NCI-H82 treated with DMSO at 0.1 percent for 48 hours (cell line): ENCODE measurements at regions not wholly inside any gene's neighbourhood (a gene's known extent, or its start where the extent isn't known, plus 50 kb on each side); places are given as distances from the start of the nearest gene placed in this dataset.
A peak's percentile ranks its signal among the peaks of the same experiment; 100 is the strongest.

Experiments used
- DNase-seq: peaks from one replicate; lab custom pipeline; 2025; ENCODE audit not compliant: unreplicated experiment; lab: John Stamatoyannopoulos, UW

DNA sequence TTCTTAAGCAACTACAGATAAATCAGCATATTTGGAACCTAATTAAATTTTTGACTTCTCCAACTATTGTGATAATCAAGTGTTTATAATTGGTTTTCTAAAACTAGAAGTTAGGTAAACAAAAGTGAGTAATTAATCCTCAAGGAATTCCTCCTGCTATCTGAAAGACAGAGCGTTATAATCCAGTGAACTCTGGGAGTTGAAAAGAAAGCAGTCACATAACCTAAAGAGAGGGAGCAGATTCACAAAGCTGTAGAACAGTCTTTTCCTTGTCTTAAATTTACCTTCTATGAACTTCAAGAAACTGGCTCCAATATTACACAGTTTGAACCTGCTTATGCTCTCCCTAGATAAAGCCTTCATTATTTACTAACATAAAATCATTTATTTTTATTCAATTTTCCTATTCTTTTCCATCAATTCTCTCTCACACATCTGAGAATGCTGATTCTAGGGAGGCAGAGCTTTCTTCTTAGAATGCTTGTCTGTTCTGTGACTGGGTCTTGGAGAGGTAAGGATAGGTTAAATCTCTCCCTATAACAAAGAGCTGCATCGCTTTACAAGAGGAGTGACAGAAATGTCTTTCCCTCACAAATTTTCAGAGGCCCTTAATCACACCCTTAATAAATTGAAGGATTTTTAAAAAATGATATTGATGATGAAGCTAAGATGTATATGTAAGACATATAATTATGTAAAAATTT, 132.8 kb downstream of the TUSC7 start:
- DNase-seq: no peak

DNA sequence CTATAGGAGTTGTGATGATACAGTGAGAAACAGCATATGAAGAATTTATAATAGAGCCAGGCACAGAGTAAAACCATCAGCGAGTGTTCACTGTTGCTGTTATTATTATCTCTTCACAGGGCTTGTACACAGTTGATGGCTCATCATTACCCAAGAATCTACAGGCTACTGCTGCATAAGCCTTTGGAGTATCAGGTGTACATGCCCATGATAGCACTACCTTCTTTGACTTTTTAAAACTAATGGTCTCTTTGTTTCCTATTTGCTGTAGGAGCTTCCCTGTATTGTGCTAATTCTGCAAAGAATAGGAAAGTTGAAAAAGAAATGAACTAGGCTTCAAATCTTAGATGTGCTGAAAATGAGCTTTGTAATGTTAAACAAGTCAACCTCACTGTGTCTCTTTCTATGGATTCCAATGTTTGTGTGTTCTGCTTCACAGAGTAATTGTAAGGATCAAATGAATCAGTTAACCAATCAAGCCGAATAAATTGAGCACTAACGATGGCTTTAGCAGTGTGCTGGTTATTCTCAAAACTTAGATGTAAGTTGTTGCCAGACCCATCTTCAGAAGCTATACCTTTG, 138.8 kb downstream of the TUSC7 start:
- DNase-seq: no peak

DNA sequence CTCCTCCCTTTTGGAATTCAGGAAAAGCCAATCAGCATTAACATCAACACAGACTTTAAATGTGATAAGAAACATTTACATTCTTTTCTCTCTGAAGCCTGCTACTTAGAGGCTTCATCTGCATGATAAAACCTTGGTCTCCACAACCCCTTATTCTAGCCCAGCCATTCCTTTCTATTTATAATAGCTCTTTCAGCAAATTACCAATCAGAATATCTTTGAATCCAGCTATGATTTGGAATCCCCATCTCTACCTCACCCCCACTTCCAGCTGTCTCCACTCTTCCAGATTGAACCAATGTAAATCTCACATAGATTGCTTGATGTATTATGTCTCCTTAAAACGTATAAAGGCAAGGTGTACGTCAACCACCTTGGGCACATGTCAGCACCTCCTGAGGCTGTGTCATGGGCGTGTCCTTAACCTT, 139.7 kb downstream of the TUSC7 start:
- no peak for DNase-seq

DNA sequence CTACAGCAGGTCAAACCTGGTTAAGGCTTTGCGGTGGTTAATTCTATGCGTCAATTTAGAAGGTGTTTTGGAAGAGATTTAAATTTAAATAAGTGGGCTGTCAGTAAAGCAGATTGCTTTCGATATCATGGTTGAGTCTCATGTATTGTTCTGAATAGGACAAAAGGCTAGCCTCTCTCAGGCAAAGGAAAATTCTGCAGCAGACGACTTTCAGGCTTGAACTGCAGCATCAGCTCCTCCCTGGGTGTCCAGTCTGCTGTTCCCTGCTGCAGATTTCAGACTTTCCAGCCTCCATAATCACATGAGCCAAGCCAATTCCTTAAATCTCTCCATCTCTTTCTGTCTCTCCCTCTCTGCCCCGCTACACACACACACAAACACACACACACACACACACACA, 143.2 kb downstream of the TUSC7 start:
- no peak for DNase-seq

DNA sequence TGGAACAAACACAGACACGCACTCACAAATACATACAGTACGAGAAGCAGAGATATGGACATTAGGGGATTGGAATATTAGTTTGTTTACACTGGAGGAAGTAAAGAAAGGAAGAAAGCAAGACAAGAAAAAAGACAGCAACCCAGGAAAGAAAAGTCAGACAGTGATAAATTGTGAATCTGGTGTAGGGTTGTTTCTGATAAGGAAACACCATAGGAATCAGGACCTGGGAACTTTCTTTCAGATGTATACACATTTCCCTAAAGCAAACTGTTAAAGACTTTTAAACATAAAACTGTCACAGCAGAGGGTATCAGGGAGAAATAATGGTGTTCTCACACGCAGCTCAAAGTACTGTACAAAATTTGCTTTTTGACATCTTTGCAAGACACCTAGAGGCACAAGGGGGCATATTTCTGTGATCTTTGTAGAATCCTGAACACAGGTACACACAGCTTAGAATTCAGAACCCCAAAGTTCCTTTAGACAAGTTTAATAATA, 153.7 kb downstream of the TUSC7 start:
- DNase-seq: no peak

DNA sequence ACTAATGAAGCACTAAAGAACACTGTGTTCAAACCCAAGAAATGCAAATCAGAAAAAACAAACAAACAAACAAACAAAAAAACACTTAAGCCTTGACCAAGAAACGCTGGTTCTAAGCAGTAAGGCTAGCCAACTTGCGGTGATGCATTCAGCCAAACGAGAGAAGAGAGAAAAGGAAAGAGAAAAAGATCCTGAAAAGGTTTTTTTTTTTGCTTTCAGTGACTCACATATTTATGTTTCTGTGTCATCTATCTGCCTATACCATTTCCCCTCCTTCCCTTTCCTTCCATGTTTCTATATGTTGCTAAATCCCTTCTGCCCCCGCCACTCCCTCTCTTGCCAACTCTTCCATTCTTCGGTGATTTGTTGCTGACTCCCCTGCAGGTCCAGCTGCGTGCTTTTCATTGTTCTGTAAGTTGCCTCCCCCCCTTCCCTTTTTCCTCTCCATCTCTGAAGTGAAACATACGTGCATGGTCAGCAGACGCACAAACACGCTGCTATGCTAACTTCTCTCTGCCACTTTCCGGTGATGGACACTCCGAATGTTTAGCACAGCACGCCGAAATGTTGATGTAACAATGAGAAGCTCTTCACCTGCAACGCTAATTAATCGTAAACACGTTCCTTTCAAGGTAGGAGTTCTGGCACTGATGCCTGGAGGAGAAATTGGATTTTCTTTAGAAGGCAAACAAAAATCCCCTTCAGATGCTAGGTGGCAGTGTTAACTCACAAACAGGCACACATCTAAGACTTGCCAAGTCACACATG, 154.4 kb downstream of the TUSC7 start:
- peak; percentile 57 for DNase-seq

DNA sequence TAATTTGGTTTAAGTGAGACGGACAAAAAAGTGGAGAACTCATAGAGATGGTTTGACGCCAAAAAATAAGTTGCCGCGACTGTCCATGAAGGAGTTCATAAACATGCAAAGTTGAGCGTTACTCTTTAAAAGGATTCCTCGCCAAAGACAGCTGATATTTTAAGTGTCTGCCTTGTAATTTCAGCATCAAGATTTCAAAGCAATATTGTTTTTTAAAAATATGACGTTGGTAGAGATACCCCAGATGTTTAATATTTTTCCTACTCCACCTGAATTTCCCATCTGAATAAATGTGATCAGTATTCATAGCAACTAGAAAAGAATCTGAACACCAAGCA, 155.0 kb downstream of the TUSC7 start:
- DNase-seq: no peak

DNA sequence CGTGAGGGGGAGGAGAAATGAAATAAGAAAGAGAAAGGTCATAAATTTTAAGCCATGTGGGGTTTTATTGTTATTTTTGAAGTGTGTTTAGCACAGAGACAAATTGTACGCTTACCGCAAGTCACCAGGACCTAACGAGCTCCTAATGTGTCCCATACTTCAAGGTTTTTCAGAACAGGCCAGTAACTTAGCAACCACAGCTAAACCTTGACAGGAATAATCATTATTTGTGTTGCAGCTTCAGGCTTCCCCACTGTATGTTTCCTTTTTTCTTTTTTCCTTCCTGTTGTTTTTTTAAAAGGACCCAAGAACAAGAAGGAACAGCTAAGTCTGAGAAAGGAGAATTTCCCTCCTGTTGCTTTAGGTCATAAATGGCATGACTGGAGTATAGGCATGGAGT, 160.8 kb downstream of the TUSC7 start:
- DNase-seq: no peak

DNA sequence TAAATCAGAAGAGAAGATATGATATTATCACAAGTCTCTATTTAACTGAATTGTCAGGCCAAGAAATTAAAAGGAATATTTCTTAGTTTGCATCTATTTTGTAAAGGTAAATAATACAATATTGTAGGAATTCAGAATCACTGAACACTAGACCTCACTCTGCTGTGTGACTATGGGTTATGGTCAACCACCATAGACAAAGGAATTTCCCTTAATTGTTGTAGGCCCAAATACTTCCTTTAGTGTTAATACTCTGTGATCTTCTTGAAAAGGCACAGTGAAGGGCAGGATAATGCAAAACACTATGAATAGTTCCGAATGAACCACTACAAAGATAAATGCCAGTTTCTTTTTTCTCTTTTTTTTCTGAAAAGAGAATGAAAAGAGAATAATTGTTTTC, 162.3 kb downstream of the TUSC7 start:
- DNase-seq: no peak

DNA sequence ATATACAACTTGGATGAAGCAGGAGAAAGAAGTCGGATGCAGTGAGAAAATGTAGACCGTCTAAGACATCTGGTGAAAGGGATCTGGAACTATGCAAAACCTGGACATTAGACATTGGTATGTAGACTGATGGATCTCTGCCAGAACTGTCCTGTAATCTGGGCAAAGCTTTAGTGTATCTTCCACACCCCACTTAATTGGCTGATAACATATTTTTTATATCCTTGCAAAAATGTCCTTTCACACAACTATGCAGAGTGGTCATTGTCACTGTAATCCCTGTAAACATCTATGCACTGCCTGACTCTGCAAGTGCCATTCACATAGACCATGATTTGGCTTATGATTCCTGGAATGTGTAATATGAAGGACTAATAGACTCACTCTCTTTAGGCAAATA, 163.1 kb downstream of the TUSC7 start:
- DNase-seq: no peak

DNA sequence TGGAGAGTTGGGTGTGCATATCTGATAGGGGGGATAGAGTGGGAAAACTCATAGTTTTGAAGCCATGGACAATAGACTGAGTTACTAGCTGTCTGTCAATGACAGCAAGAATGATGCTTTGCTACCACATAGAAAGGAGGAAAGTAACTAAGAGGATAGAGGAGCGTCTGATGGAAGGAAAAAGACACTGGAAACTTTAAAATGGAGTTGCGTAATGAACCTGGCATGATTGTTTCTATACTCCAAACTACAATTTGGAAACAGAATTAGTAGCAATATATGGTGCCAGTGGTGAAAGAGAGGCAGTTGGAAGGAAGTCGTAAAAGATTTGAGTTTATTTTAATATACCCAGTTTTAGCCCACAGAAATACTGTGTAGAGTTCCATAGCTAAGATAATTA, 163.6 kb downstream of the TUSC7 start:
- no peak for DNase-seq

DNA sequence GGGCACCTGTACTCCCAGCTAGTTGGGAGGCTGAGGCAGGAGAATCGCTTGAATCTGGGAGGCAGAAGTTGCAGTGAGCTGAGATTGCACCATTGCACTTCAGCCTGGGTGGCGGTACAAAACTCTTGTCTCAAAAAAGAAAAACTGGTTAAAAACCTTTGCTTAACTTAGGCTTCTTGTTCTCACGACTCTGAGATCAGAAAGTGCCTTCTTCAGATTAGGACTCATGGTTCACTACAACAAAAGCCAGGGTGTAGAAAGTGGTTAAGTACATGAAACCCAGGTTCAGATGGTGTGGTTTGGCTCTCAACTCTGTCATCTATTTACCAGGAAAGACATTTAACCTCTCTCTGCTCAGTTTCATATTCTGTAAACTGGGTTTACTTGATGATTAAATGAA, 168.4 kb downstream of the TUSC7 start:
- DNase-seq: no peak

DNA sequence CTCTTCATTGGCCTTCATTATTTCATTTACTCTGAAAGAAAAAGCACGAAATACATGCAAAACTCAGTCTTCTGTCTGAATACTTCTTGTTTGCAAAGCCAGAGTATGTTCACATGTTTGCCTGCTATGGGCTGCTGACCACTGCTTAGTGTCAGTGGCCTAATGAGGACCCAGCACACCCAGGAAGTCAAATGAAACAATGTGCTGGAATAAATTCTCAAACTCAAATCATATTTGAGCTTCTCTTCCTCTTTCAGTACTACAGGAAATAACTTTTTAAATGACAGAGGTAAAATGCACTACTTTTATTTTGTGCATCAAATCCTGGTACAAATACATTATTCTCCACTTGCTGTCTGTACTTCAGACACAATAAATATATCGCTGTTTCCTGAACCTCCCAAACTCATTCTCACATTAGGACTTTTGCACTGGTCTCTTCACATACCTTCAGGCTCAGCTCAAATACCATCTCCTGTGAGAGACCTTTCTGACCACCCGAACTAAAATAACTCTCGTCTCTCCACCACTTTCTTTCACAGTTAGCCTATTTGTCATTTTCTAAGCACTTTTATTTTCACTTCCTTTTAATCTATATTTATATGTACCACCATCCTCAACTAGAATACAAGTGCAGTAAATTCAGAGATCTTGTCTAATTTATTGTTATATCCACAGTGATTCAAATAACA, 176.8 kb downstream of the TUSC7 start:
- no peak for DNase-seq

DNA sequence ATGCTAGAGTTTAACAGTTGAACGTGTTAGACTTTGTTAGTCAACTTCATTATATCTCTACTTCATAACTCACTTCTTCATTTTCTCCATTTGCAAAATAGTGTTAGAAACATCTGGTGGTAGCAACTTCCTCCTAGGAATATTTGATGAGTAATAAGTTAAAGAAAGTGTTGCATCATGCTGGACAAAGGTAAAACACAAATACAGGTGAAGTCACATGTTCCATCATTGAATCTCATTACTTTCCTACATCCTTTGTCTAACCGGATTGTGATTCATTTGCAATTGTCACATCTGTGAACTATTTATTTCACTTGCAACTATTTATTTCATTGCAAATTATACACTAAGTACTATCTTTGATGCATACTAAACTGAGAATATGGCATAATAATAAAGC, 186.5 kb downstream of the TUSC7 start:
- no peak for DNase-seq

DNA sequence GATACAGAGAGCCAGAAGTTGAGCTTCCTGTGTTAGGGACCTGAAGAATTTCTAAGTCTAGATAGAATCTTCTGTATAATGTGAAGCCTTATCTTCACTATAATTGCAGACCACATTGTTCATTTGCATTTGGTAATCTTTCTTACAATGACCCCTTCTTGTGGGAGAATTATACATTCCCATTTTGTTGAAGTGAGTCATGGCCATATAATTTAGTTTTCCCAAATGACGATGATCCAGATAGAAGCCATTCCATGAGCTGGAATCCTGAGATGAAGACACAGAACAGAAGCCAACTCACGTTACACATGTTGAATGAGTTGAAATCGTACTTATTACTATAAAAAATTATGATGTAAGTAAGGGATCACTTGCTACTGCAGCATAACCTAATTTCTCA, 187.8 kb downstream of the TUSC7 start:
- DNase-seq: no peak

DNA sequence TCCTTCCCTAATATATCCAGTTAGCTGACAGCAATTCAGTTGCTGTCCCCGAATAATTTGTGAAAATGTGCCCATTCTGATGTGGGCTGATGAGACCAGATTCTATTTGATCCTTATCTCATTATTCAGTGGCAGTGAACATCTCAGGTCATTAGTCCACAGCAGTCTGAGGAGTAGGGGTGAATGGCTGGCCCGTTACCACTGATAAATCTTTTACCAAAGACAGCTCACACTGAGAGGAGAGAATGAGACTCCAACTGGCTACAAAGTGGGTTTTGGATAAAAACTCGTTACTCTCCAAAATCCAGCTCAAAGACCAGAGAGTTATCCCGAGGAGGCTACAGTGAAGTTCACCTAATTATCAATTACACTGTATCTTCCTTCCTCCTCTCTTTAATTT, 189.7 kb downstream of the TUSC7 start:
- DNase-seq: no peak

DNA sequence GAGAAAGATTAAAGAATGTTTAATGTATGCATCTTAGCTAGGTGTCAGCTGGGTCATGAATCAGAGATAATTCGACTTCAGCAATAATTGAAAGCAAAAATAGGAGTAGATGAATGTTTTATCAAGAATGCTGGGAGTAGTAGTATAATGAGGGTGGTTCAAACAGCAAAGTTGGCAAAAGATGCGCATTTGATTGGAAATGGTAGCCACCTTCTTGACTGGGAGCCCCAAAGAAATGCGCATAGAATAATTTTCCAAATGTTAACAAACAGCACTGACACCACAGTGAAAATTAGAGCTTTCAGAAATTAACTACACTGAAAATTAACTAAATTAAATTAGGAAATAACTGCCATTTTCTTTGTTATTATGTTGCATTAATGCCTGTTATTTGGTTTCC, 195.8 kb downstream of the TUSC7 start:
- DNase-seq: no peak

DNA sequence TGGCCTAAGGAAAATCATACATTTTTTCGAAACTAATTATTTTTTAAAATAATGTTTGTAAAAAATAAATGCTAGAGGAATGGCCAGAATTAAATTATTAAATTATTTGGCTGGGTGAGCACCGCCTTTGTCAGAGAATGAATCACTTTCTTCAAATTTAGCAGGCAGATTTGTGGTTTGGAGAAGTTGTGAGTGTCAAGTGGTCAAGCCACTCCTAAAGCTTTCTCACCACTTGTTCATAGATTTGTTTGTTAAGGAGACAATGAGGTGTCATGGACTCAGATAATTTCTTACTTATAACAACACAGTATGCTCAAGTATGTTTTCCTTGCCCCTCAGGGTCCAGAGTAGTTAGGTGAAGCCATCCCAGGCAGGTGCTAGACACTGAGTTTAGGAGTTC, 196.2 kb downstream of the TUSC7 start:
- DNase-seq: no peak

DNA sequence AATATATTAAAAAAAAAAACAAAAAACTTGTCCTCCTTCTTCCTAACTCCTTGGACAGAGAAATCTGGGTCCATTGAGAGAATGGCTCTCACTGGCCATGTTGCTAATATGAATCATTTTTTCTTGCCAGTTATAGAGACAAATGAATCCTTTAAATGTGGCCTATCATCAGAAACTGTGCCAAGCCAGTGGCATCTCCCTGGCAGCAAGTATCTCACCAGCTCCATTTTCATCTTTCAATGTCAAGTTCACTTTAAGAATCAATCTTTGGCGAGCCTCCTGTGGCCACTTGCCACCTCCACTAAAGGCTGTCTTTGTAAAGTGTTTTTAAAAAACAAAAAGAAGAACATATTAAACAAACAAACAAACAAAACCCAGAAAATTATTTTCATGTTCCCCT, 202.5 kb downstream of the TUSC7 start:
- DNase-seq: no peak

DNA sequence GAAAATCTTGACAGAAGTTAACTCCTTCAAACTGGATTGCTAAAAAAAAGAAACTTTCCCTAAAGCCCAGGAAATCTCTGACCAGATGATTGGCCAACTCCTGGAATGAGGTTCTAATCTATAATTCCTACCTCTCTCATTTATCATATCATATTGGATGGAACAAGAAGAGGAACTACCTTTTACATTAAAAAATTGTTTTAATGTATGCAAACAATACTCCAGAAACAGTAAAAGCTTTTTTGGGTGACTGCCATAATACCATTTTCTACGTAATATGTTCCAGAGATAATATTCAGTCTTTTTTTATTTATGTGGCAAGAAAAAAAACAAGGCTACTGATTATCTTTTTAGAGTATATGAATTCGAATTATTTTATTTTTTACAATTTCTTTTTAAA, 204.4 kb downstream of the TUSC7 start:
- DNase-seq: no peak

DNA sequence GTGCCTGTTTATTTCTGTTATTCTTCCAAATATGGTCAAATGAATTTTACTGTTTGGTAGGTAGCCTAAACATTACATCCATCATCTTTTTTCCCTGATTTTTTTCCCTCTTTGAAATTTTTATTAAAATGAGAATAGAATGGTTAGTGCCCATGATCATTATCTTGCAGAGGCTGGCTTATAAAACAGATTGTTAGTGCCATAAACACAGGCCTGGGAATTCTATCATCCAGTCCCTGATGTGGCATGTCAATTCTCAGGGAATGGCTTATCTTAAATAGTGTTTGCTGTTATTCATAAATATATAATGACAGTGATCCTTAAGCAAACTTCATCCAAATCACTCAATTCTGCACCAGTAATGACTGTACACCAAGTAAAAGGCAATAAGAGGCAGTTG, 207.3 kb downstream of the TUSC7 start:
- DNase-seq: no peak
